Liver (tissue), 8 donors: ENCODE measurements at regions not wholly inside any gene's neighbourhood (a gene's known extent, or its start where the extent isn't known, plus 50 kb on each side); places are given as distances from the start of the nearest gene placed in this dataset.
"Not testable (repeated sequence)": the region's sequence is repeated elsewhere in the genome, so short reads cannot be mapped to it uniquely, and the experiment has no call there.

Experiments used
- DNase-seq: peaks from one replicate; pipeline ENCODE4 v3.0.0-alpha.2; 2017; ENCODE audit warnings: low spot score
- H3K27ac ChIP-seq, 2 donors: one replicate each; pipeline ENCODE4 v1.7.0; 2013; ENCODE audit warnings: inconsistent platforms in 2 of 2, low read length in 2 of 2, control low read depth in 1 of 2, low read depth in 1 of 2, mild to moderate bottlenecking in 1 of 2
- H3K27me3 ChIP-seq, 4 donors: one replicate each; pipeline versions ENCODE4 v1.6.1 to v1.7.0; 2013; ENCODE audit warnings: low read length in 3 of 4, inconsistent platforms in 1 of 4, mild to moderate bottlenecking in 1 of 4, moderate library complexity in 1 of 4; ENCODE audit not compliant: control insufficient read depth in 4 of 4, insufficient read depth in 4 of 4
- H3K36me3 ChIP-seq, 4 donors: one replicate each; pipeline versions ENCODE4 v1.6.1 to v1.7.0; 2013; ENCODE audit warnings: low read length in 3 of 4, mild to moderate bottlenecking in 3 of 4, low read depth in 1 of 4, moderate library complexity in 1 of 4; ENCODE audit not compliant: control insufficient read depth in 4 of 4, insufficient read depth in 3 of 4
- H3K4me1 ChIP-seq, 4 donors: one replicate each; pipeline versions ENCODE4 v1.6.1 to v1.7.0; 2013; ENCODE audit warnings: low read length in 3 of 4, mild to moderate bottlenecking in 3 of 4, moderate library complexity in 1 of 4; ENCODE audit not compliant: control insufficient read depth in 4 of 4, insufficient read depth in 4 of 4
- H3K4me3 ChIP-seq, 3 donors: one replicate each; pipeline versions ENCODE4 v1.6.1 to v1.7.0; 2013; ENCODE audit warnings: low read length in 3 of 3, control low read depth in 1 of 3, low read depth in 1 of 3, mild to moderate bottlenecking in 1 of 3
- H3K9ac ChIP-seq, 2 donors: one replicate each; pipeline ENCODE4 v1.7.0; 2013; ENCODE audit warnings: low read length in 2 of 2, mild to moderate bottlenecking in 2 of 2, moderate library complexity in 2 of 2, control low read depth in 1 of 2, low read depth in 1 of 2
- H3K9me3 ChIP-seq, 4 donors: one replicate each; pipeline versions ENCODE4 v1.6.1 to v1.7.0; 2013; ENCODE audit warnings: low read length in 3 of 4; ENCODE audit not compliant: control insufficient read depth in 4 of 4
- CTCF ChIP-seq: fragments of 150-350 bp; IDR thresholded peaks from 2 replicates; pipeline ENCODE4 v1.5.1; 2017; ENCODE audit warnings: improper control_type of control experiment, low read depth, low read length; ENCODE audit not compliant: missing input control
- EGR1 ChIP-seq, 2 donors: IDR thresholded peaks; 2 replicates each; pipeline ENCODE4 v1.6.1; 2016 to 2018; ENCODE audit warnings: antibody characterized with exemption in 2 of 2, low read depth in 2 of 2
- FOXA1 ChIP-seq: IDR thresholded peaks from 2 replicates; pipeline ENCODE4 v1.6.1; 2016; ENCODE audit warnings: antibody characterized with exemption
- FOXA2 ChIP-seq: IDR thresholded peaks from 2 replicates; pipeline ENCODE4 v1.6.1; 2016; ENCODE audit warnings: antibody characterized with exemption
- HNF4A ChIP-seq, 2 donors: conservative IDR thresholded peaks; 2 replicates each; pipeline ENCODE4 v1.6.1; 2016; ENCODE audit warnings: antibody characterized with exemption in 2 of 2, mild to moderate bottlenecking in 2 of 2
- JUND ChIP-seq, 2 donors: IDR thresholded peaks; 2 replicates each; pipeline ENCODE4 v1.6.1; 2016; ENCODE audit warnings: antibody characterized with exemption in 2 of 2
- MAX ChIP-seq: IDR thresholded peaks from 2 replicates; pipeline ENCODE4 v1.6.1; 2016; ENCODE audit warnings: antibody characterized with exemption
- NR2F2 ChIP-seq: IDR thresholded peaks from 2 replicates; pipeline ENCODE4 v1.6.1; 2016; ENCODE audit warnings: antibody characterized with exemption
- RAD21 ChIP-seq, 2 donors: IDR thresholded peaks; 2 replicates each; pipeline ENCODE4 v1.6.1; 2016; ENCODE audit warnings: antibody characterized with exemption in 2 of 2, mild to moderate bottlenecking in 2 of 2
- RXRA ChIP-seq, 2 donors: IDR thresholded peaks; 2 replicates each; pipeline ENCODE4 v1.6.1; 2017 to 2018; ENCODE audit warnings: antibody characterized with exemption in 2 of 2, mild to moderate bottlenecking in 1 of 2
- SP1 ChIP-seq: IDR thresholded peaks from 2 replicates; pipeline ENCODE4 v1.6.1; 2018; ENCODE audit warnings: antibody characterized with exemption, mild to moderate bottlenecking
- TAF1 ChIP-seq: conservative IDR thresholded peaks from 2 replicates; pipeline ENCODE4 v1.6.1; 2016; ENCODE audit warnings: antibody characterized with exemption, mild to moderate bottlenecking
- YY1 ChIP-seq: IDR thresholded peaks from 2 replicates; pipeline ENCODE4 v1.6.1; 2016; ENCODE audit warnings: antibody characterized with exemption, mild to moderate bottlenecking
- ZBTB33 ChIP-seq: IDR thresholded peaks from 2 replicates; pipeline ENCODE4 v1.6.1; 2016; ENCODE audit warnings: antibody characterized with exemption
- WGBS: extraction: QIAGEN DNeasy Blood & Tissue Kit; methylation state at CpG from one replicate; pipeline ENCODE4 v1.1.7; 2013; 5-methylcytosine and 5-hydroxymethylcytosine counted together
- TF ChIP-seq, protein P1 (sequence below): IDR thresholded peaks from 2 replicates; pipeline ENCODE4 v1.6.1; 2016; ENCODE audit warnings: antibody characterized with exemption, mild to moderate bottlenecking
- TF ChIP-seq, protein P2 (sequence below): IDR thresholded peaks from 2 replicates; pipeline ENCODE4 v1.6.1; 2016; ENCODE audit warnings: antibody characterized with exemption
- donor health status: healthy.
- donor health status: healthy.
- donor health status: healthy.
- donor health status: healthy.
- donor health status: healthy.

- peaks cover 3 to 14% (median 8%) of the 10 kb centered on the region in 4 donors for H3K9me3 ChIP-seq
- no peaks in the 10 kb centered on the region for H3K4me1 ChIP-seq
- H3K27me3 ChIP-seq = peaks cover 0 to 3% (median 0%) of the 10 kb centered on the region in 4 donors
- 46% methylated on average over 59 of the region's 59 CpGs for WGBS
- no peak overlapping the region for H3K9ac ChIP-seq
- no peak overlapping the region for H3K27ac ChIP-seq
- TF ChIP-seq FOXA2 = no peak
- TF ChIP-seq SP1 = no peak
- no peak for TF ChIP-seq JUND (IDR thresholded peaks at IDR 0.05)
- TF ChIP-seq ZBTB33 = no peak
- TF ChIP-seq RAD21 (IDR thresholded peaks at IDR 0.05) = no peak
- TF ChIP-seq YY1 = no peak
- TF ChIP-seq TAF1 = no peak
- H3K36me3 ChIP-seq = no peaks in the 10 kb centered on the region
- no peak for DNase-seq
- peak overlapping the region in 1 of 3 donors; percentile 37 for H3K4me3 ChIP-seq
Measured at GRCh38 chr11:50298182-50298988, 265.7 kb downstream of the OR4C45 start.

- not testable (repeated sequence) for H3K27ac ChIP-seq, H3K27me3 ChIP-seq, H3K4me3 ChIP-seq, H3K4me1 ChIP-seq, H3K9ac ChIP-seq, H3K36me3 ChIP-seq, H3K9me3 ChIP-seq, DNase-seq
- WGBS = 53% methylated on average over 2 of the region's 2 CpGs
Measured at GRCh38 chr11:50330723-50331122, 298.0 kb downstream of the OR4C45 start.

DNA sequence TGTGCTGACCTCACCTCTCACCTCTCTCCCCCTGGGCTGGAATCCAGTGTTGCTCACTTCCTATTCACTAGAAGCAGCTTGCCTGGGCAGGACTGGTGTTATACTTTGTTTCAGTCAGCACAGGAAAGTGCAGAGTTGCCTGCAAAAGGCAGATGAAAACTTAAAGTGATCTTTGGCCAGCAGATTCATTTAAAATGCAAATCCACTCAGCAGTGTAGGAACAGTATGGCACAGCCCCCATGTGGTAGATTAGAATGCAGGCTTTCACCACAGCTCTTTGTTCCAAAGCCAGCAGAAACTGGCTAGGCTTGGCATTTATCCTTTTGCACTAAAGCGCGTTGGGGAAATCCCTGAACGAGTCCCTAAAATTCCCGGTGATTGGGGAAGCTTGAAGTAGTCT lies 301.2 kb downstream of the OR4C45 start:
- no peak overlapping the region for H3K9ac ChIP-seq
- WGBS = 58% methylated on average over 4 of the region's 4 CpGs
- H3K36me3 ChIP-seq = no peaks in the 10 kb centered on the region
- TF ChIP-seq FOXA1 = no peak
- TF ChIP-seq EGR1 (IDR thresholded peaks at IDR 0.05; ENCODE audit: low read depth in 2 of 2) = no peak
- no peak for TF ChIP-seq HNF4A (conservative IDR thresholded peaks at IDR 0.05)
- no peak for TF ChIP-seq RAD21 (IDR thresholded peaks at IDR 0.05)
- no peak for TF ChIP-seq RXRA (IDR thresholded peaks at IDR 0.05)
- no peak for TF ChIP-seq NR2F2
- TF ChIP-seq ZBTB33 = no peak
- no peak for TF ChIP-seq FOXA2
- TF ChIP-seq, protein P1, sequence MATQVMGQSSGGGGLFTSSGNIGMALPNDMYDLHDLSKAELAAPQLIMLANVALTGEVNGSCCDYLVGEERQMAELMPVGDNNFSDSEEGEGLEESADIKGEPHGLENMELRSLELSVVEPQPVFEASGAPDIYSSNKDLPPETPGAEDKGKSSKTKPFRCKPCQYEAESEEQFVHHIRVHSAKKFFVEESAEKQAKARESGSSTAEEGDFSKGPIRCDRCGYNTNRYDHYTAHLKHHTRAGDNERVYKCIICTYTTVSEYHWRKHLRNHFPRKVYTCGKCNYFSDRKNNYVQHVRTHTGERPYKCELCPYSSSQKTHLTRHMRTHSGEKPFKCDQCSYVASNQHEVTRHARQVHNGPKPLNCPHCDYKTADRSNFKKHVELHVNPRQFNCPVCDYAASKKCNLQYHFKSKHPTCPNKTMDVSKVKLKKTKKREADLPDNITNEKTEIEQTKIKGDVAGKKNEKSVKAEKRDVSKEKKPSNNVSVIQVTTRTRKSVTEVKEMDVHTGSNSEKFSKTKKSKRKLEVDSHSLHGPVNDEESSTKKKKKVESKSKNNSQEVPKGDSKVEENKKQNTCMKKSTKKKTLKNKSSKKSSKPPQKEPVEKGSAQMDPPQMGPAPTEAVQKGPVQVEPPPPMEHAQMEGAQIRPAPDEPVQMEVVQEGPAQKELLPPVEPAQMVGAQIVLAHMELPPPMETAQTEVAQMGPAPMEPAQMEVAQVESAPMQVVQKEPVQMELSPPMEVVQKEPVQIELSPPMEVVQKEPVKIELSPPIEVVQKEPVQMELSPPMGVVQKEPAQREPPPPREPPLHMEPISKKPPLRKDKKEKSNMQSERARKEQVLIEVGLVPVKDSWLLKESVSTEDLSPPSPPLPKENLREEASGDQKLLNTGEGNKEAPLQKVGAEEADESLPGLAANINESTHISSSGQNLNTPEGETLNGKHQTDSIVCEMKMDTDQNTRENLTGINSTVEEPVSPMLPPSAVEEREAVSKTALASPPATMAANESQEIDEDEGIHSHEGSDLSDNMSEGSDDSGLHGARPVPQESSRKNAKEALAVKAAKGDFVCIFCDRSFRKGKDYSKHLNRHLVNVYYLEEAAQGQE = no peak
- TF ChIP-seq TAF1 = no peak
- no peak for TF ChIP-seq SP1
- TF ChIP-seq CTCF = no peak
- TF ChIP-seq, protein P2, sequence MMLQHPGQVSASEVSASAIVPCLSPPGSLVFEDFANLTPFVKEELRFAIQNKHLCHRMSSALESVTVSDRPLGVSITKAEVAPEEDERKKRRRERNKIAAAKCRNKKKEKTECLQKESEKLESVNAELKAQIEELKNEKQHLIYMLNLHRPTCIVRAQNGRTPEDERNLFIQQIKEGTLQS = no peak
- no peak for TF ChIP-seq MAX
- H3K9me3 ChIP-seq = peaks cover 0 to 1% (median 0%) of the 10 kb centered on the region in 4 donors
- H3K27me3 ChIP-seq = no peaks in the 10 kb centered on the region
- H3K4me1 ChIP-seq = no peaks in the 10 kb centered on the region
- H3K4me3 ChIP-seq = no peak overlapping the region
- H3K27ac ChIP-seq = no peak overlapping the region
- DNase-seq = no peak
